PC-3 (cell line): ENCODE measurements at regions not wholly inside any gene's neighbourhood (a gene's known extent, or its start where the extent isn't known, plus 50 kb on each side); places are given as distances from the start of the nearest gene placed in this dataset.

Source experiments
- CTCF ChIP-seq: fragments of 300-600 bp; sonication (generic); conservative IDR thresholded peaks from 2 replicates; pipeline ENCODE4 v1.5.1; 2017; ENCODE audit warnings: antibody characterized with exemption, low read depth, mild to moderate bottlenecking, low read length
- EZH2 ChIP-seq: fragments of 300-600 bp; sonication (generic); IDR thresholded peaks from one replicate; pipeline ENCODE4 v1.6.1; 2017; ENCODE audit warnings: antibody characterized with exemption, mild to moderate bottlenecking, low read length; ENCODE audit not compliant: unreplicated experiment
- EZH2phosphoT487 ChIP-seq: fragments of 300-600 bp; sonication (generic); IDR thresholded peaks from 2 replicates; pipeline ENCODE4 v1.6.1; 2018; ENCODE audit warnings: mild to moderate bottlenecking, antibody characterized with exemption, low read length, borderline replicate concordance

- TF ChIP-seq CTCF, result no peak
- no peak for TF ChIP-seq EZH2
- no peak for TF ChIP-seq EZH2phosphoT487
Observed at GRCh38 chr14:89720741-89721729, 233.5 kb downstream of the EFCAB11 start.
